ENCODE measurements at regions not wholly inside any gene's neighbourhood (a gene's known extent, or its start where the extent isn't known, plus 50 kb on each side); places are given as distances from the start of the nearest gene placed in this dataset.

DNA sequence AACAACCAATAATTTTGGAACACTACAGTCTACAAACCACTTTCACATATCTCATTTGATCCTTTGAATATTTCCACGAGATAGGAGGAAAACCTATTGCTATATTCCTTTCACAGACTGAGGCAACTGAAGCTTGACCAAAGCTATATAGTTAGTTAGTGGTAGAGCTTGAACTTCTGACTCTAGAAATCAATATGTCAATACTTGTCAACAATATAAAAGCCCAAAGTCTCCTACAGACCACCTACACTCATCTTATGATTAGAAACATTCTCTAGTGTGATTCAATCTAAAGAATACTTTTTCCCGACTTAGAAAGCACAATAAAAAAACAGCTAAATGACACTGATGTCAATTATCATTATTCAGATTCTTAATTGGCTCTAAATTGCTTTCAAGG is 139.4 kb downstream of the RPS29 start:
- Mint-ChIP-seq H3K4me3 (no peak overlapping the region), H3K4me1 (no peaks in the 10 kb centered on the region), H3K27ac (no peak overlapping the region), H3K36me3 (no peaks in the 10 kb centered on the region), H3K9me3 (peaks cover 4 to 6% (median 5%) of the 10 kb centered on the region in 3 donors), H3K27me3 (peaks cover 2% of the 10 kb centered on the region)

DNA sequence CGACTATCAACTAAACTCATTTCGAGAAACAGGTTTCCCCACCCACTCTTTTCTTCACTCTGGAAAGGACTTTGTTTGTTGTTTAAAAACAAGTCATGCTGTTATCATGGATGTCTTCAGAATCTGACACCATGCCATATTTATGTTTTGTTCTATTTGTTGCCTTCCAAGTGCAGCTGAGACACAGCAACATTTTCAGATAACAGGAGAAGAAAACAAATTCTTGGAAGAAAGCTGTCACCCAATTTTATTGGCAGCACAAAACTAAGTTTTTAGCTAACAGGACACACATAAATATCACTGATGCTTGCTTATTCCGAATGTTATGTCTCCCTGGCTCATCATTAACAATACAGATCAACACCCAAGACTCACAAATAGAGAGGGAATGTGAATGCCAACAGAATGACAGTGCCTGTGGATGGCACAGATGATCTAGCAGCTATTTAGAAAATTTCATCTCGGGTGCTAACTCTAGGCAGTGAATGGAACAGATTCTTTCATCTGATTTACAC is 147.9 kb downstream of the RPS29 start:
- no peak overlapping the region for H3K27ac Mint-ChIP-seq

DNA sequence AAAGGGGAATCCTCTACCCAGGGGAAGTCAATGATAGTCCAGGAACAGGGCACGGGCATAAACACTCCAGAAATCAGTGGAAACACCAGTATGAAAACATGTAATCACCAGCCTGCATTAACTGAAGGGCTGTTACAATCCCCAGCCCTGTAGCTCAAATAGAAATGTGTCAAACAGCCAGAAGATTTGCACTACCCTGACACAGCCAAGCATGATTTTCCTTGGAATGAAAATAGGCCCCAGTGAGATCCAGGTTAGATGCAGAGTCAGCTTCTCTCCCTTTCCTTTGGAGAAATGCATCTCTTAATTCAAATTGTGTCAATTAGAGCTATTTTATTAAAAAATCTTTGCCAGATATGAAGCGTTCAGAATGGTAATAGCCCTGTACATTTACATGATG is 158.1 kb downstream of the RPS29 start:
- H3K9me3 Mint-ChIP-seq: peaks cover 5 to 24% (median 14%) of the 10 kb centered on the region in 3 donors

More for the DNA sequence above, 147.9 kb downstream of the RPS29 start:
- Mint-ChIP-seq H3K9me3 (peaks cover 2 to 4% (median 3%) of the 10 kb centered on the region in 3 donors), H3K4me1 (no peaks in the 10 kb centered on the region), H3K4me3 (no peak overlapping the region), H3K36me3 (no peaks in the 10 kb centered on the region), H3K27me3 (peaks cover 2% of the 10 kb centered on the region)

DNA sequence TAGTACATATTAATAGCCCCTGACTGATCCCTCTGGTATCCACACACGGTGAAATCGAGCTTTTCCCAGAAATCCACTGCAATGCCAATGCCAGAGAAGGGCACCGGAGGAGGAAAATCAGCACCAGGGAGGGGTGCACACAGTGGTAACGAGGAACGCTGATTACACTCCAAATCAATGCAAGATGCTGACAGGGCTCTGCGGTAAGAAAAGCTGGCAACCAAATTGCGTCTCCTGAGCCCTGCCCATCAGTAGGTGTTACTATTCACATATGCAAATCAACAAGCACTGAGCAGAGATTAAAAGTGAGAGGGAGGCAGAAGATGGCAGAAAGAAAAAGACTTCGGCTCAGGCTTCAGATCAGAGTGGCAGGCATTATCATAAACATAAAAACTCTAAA is 159.1 kb downstream of the RPS29 start:
- no peaks in the 10 kb centered on the region for H3K4me1 Mint-ChIP-seq
- H3K36me3 Mint-ChIP-seq: peaks cover 3% of the 10 kb centered on the region
- H3K27me3 Mint-ChIP-seq: peaks cover 18% of the 10 kb centered on the region

More for the DNA sequence above, 158.1 kb downstream of the RPS29 start:
- peaks cover 18% of the 10 kb centered on the region for H3K27me3 Mint-ChIP-seq
- H3K36me3 Mint-ChIP-seq: peaks cover 6% of the 10 kb centered on the region
- H3K27ac Mint-ChIP-seq: no peak overlapping the region
- H3K4me3 Mint-ChIP-seq: no peak overlapping the region
- no peaks in the 10 kb centered on the region for H3K4me1 Mint-ChIP-seq

DNA sequence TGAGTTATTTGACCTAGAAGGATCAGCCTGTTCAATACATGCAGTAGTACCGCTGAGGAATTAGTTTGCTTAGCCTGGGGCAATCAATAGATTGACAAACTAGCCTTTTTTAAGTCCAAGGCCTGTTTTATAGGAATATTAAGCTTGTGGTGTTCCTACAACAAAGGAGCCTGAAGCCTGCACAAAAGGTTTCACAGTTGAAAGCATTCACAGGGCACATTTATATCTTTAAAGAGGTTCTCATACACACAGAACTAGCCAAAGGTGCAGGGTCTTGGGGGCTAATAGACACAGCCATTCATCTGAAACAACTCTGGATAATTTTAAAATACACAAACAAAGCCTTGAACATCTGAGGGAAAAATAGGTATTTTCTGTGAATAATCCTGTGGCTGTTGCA is 160.3 kb downstream of the RPS29 start:
- Mint-ChIP-seq H3K4me1 (no peaks in the 10 kb centered on the region), H3K36me3 (no peaks in the 10 kb centered on the region), H3K9me3 (peaks cover 1 to 5% (median 4%) of the 10 kb centered on the region in 3 donors), H3K4me3 (no peak overlapping the region), H3K27ac (no peak overlapping the region), H3K27me3 (peaks cover 19% of the 10 kb centered on the region)

More for the DNA sequence above, 159.1 kb downstream of the RPS29 start:
- H3K4me3 Mint-ChIP-seq: no peak overlapping the region
- H3K9me3 Mint-ChIP-seq: peaks cover 1 to 14% (median 14%) of the 10 kb centered on the region in 3 donors
- no peak overlapping the region for H3K27ac Mint-ChIP-seq

DNA sequence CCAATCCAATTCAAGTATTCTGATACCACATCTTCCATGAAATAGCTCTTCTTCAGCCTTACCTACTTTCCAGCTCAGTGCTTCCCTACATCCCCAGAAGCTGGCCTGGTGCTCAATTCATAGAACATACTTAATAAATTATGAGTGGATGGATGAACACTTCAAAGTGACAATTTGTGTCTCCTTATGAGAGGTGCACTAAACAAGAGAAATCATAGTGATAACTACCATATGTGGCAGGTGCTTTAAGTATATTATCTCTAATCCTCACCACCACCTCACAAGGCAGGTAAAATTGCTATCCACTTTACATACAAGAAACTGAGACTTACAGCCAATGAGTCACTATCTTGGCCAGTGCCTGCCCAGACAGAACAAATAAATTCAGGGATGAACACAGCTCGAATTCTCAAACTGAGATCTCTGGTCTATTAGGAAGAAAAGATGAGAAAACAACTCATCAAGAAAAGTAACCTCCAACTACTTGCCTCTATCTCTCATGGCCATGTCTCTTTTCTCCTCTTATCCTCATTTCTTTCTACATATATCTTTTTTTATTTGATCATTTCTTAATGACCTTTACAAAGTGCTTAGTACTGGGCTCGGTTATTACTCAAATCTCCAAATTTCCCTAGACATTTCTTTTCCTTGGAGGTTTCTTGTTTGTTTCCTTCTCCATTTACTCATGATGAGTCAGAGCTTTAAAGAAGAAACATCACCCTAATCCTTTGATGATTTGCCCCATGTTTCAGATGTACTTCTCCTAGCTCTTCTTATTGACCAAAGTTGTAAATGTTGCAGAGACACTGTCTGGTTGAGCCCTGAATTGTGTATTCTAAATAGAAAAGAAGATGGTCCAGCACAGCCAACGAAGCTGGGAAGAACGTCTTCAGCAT is 161.5 kb downstream of the RPS29 start:
- Mint-ChIP-seq H3K27me3 (peaks cover 24% of the 10 kb centered on the region), H3K9me3 (peaks cover 0 to 3% (median 1%) of the 10 kb centered on the region in 3 donors), H3K4me1 (peaks cover 0 to 1% (median 0%) of the 10 kb centered on the region in 3 donors)

DNA sequence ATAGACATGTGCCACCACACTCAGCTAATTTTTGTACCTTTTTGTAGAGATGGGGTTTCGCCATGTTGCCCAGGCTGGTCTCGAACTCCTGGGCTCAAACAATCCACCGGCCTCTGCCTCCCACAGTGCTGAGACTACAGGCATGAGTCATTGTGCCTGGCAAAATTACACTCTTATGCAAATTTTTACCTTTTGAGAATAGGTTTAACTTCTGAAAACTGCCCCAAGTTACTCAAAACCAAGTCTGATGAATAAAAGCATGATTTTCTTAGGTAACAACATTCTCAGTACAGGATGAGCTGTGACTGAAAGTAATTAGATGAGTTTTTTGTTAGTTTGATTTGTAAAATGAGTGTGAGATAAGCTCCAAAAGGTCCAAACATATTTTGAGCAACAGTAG is 166.0 kb downstream of the RPS29 start:
- Mint-ChIP-seq H3K9me3 (peaks cover 0 to 3% (median 1%) of the 10 kb centered on the region in 3 donors), H3K4me1 (peaks cover 0 to 1% (median 0%) of the 10 kb centered on the region in 3 donors), H3K4me3 (no peak overlapping the region), H3K27ac (no peak overlapping the region), H3K36me3 (no peaks in the 10 kb centered on the region), H3K27me3 (peaks cover 31% of the 10 kb centered on the region)

More for the DNA sequence above, 161.5 kb downstream of the RPS29 start:
- H3K4me3 Mint-ChIP-seq: no peak overlapping the region
- H3K27ac Mint-ChIP-seq: no peak overlapping the region
- no peaks in the 10 kb centered on the region for H3K36me3 Mint-ChIP-seq

DNA sequence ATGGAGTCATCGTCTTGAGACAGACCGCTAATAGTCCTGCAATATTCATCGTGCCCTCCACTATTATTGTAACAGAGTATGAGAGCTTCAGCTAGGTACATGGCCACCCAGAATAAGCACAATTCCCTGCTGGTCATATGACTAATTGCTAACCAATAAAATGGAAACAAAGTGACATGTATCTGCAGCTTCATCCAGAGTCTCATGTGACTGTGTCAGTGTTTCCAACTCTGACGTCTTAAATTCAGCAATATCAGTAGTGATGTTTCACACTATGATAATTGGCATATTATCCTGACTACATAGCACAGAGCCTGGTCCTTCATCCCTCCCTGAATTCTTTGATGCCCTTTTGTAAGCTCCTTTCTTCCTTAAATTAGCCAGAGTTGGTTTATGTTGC is 167.4 kb downstream of the RPS29 start:
- Mint-ChIP-seq H3K27me3 (peaks cover 23% of the 10 kb centered on the region), H3K27ac (no peak overlapping the region), H3K4me3 (no peak overlapping the region), H3K9me3 (peaks cover 0 to 3% (median 1%) of the 10 kb centered on the region in 3 donors), H3K36me3 (no peaks in the 10 kb centered on the region), H3K4me1 (peaks cover 0 to 1% (median 0%) of the 10 kb centered on the region in 3 donors)

DNA sequence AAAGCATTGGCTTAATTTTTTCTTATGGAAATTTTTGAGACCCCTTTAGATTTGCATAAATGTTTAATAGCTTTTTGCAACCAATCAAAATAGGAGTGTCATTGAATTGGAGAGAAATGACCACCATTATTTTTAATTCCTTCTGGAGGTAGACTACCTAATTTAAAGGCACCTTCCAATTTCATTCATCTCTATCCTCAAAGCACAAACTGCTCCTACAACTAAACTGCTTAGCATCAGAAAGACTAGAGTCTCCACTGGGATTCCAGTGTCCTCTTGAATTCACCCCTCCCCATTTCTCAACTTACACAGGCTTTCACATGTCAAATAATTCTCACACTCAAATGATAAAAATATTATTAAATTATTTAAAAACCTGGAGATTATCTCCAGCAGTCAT is 168.4 kb downstream of the RPS29 start:
- peaks cover 0 to 3% (median 0%) of the 10 kb centered on the region in 3 donors for H3K9me3 Mint-ChIP-seq
- H3K27ac Mint-ChIP-seq: no peak overlapping the region
- peaks cover 0 to 1% (median 0%) of the 10 kb centered on the region in 3 donors for H3K4me1 Mint-ChIP-seq
- no peak overlapping the region for H3K4me3 Mint-ChIP-seq
- peaks cover 18% of the 10 kb centered on the region for H3K27me3 Mint-ChIP-seq
- no peaks in the 10 kb centered on the region for H3K36me3 Mint-ChIP-seq

DNA sequence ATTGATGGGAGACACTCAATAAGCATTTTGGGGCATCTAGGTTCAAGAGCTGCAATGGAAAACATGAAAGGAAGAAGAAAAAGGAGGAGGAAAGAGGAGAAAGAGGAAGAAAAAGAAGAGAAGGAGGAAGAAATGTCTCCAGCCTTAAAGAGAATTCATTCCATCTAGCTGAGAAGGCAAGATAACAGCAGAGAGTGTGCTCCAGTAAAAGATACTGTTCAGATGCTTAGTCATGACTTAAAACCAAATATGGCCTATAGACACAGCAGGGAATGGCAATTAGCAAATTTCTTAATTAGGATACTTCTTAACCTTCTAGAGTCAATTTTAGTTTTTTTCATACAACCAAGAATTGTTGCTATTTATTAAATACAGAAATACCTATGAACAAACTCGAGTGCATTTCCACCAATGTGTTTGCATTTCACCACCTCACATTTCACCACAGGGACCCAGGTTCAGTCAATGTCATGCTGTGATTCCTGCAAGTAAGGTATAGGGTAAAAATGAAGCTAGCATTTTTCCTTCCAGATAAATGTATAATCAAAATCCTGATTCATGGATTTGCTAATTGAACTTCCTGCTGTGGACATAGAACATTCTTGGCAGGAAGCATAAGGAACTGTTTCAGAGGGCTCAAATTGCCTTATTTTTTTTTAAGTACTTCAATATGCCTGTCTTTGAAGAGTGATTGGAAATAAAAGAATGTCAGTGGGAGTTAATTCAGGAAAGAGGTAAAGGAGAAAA is 177.8 kb downstream of the RPS29 start:
- Mint-ChIP-seq H3K27ac (no peak overlapping the region), H3K27me3 (peaks cover 8% of the 10 kb centered on the region), H3K4me3 (no peak overlapping the region), H3K36me3 (no peaks in the 10 kb centered on the region), H3K9me3 (peaks cover 0 to 2% (median 0%) of the 10 kb centered on the region in 3 donors), H3K4me1 (no peaks in the 10 kb centered on the region)

DNA sequence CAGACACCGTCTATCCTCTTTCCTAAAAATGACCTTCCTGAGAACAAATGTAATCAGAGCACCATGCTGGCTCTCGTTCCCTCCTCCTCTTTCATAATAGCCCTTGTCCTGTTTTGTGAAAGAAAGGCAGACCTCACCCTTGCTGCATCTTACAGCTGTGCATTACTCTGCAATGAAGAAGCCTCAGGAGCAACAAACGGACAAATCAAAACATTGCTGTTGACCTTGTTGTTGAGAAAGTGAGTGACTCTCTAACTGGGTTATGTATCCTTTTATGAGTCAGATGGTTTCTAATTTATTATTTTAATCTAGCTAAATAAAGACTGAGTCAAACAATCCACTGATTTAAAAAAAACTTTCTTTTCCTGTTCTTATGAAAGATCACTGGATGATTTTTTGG is 180.9 kb downstream of the RPS29 start:
- Mint-ChIP-seq H3K9me3 (peaks cover 0 to 2% (median 0%) of the 10 kb centered on the region in 3 donors), H3K4me1 (no peaks in the 10 kb centered on the region), H3K27ac (no peak overlapping the region), H3K4me3 (no peak overlapping the region), H3K27me3 (peaks cover 8% of the 10 kb centered on the region), H3K36me3 (no peaks in the 10 kb centered on the region)

DNA sequence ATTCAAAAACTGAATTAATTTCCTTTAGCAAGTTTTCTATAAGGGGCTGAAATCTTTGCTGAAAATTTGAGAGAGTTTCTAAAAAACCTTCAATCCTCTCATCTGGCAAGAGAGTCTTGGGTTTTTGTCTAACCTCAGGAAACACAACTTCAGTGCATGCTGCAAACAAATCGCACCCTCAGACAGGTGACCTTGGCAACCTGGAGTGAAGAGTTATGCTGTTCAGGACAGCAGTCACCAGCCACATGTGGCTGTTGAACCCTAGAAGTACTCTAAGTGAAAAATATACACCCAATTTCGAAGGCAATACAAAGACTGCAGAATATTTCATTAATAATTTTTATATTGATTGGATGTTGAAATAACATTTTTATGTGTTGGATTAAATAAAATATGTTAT is 184.8 kb downstream of the RPS29 start:
- no peaks in the 10 kb centered on the region for H3K4me1 Mint-ChIP-seq
- H3K9me3 Mint-ChIP-seq: no peaks in the 10 kb centered on the region
- H3K27ac Mint-ChIP-seq: no peak overlapping the region

DNA sequence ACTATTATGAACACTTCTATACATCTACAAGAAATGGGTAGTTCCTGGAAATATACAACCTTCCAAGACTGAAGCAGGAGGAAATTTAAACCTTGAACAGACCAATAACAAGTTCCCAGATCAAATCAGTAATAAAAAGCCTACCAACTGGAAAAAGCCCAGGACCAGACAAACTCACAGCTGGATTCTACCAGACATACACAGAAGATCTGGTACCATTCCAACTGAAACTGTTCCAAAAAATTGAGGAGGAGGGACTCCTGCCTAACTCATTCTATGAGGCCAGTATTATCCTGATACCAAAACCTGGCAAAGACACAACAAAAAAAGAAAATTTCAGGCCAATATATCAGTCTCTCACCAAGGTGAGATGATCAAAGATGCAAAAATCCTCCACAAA is 189.4 kb downstream of the RPS29 start:
- Mint-ChIP-seq H3K27ac (no peak overlapping the region), H3K36me3 (no peaks in the 10 kb centered on the region), H3K9me3 (peaks cover 0 to 3% (median 1%) of the 10 kb centered on the region in 3 donors), H3K27me3 (peaks cover 2% of the 10 kb centered on the region), H3K4me3 (no peak overlapping the region), H3K4me1 (no peaks in the 10 kb centered on the region)

More for the DNA sequence above, 184.8 kb downstream of the RPS29 start:
- Mint-ChIP-seq H3K36me3 (no peaks in the 10 kb centered on the region), H3K27me3 (peaks cover 5% of the 10 kb centered on the region), H3K4me3 (no peak overlapping the region)

DNA sequence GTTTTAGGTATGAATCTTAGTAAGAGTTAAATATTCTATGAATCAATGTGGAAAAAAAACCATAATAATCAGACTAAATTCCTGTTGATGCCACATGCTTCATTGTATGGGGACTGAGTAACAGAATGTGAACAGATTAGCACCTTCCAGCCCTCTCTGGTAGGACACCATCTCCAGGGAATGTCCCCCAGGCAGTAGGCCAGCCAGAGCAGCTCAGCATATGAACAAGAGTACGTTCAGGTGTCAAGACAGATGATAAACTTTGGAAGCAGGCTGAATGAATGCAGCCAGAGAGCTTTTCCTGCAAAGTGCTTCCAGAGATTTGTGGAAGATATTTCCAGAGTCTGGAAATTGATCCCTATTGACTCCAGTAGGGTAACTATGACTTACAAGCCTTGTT is 204.4 kb downstream of the RPS29 start:
- no peaks in the 10 kb centered on the region for H3K36me3 Mint-ChIP-seq
- peaks cover 2 to 10% (median 6%) of the 10 kb centered on the region in 3 donors for H3K9me3 Mint-ChIP-seq
- H3K4me3 Mint-ChIP-seq: no peak overlapping the region
- H3K27me3 Mint-ChIP-seq: peaks cover 3% of the 10 kb centered on the region
- no peaks in the 10 kb centered on the region for H3K4me1 Mint-ChIP-seq
- no peak overlapping the region for H3K27ac Mint-ChIP-seq

DNA sequence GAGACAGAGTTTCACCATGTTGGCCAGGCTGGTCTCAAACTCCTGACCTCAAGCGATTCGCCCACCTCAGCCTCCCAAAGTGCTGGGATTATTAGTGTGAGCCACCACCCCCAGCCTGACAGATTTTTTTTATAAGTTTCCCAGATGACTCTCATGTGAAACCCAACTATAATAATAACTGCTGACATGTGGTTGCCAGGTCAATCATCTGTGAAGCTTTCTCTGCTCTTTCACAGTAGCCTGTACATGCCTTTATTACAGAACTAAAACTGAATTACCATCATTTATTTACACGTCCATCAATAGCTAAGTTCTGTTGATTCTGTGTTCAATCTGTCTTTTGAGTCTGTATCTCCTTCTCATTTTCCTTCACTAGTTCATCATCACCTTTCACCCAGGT is 218.5 kb downstream of the RPS29 start:
- no peak overlapping the region for H3K4me3 Mint-ChIP-seq

More for the DNA sequence above, 218.5 kb downstream of the RPS29 start:
- H3K27ac Mint-ChIP-seq: no peak overlapping the region
- H3K4me1 Mint-ChIP-seq: no peaks in the 10 kb centered on the region
- peaks cover 6% of the 10 kb centered on the region for H3K27me3 Mint-ChIP-seq
- H3K36me3 Mint-ChIP-seq: no peaks in the 10 kb centered on the region
- no peaks in the 10 kb centered on the region for H3K9me3 Mint-ChIP-seq

All from IgD-negative memory B cell (primary cell).